ENCODE measurements at regions not wholly inside any gene's neighbourhood (a gene's known extent, or its start where the extent isn't known, plus 50 kb on each side); places are given as distances from the start of the nearest gene placed in this dataset.
"Not testable (repeated sequence)": the region's sequence is repeated elsewhere in the genome, so short reads cannot be mapped to it uniquely, and the experiment has no call there.

GRCh38 chr12:72723732-72724131, 451.6 kb downstream of the TRHDE start:
- no peak for DNase-seq

- no peak for DNase-seq
Observed at GRCh38 chr12:72729451-72730010, 457.4 kb downstream of the TRHDE start.

- no peak for DNase-seq
Observed at GRCh38 chr12:72734581-72734980, 462.4 kb downstream of the TRHDE start.

GRCh38 chr12:72738811-72739210, 466.6 kb downstream of the TRHDE start:
- DNase-seq, result no peak

- DNase-seq, result no peak
Observed at GRCh38 chr12:72740064-72740463, 467.9 kb downstream of the TRHDE start.

- DNase-seq, result no peak
Observed at GRCh38 chr12:72742568-72742967, 470.4 kb downstream of the TRHDE start.

GRCh38 chr12:72746048-72746447, 473.9 kb downstream of the TRHDE start:
- no peak for DNase-seq

GRCh38 chr12:72747111-72747849, 475.1 kb downstream of the TRHDE start:
- DNase-seq, result no peak

GRCh38 chr12:72748971-72749370, 476.8 kb downstream of the TRHDE start:
- DNase-seq, result no peak

GRCh38 chr12:72753571-72753970, 481.4 kb downstream of the TRHDE start:
- DNase-seq, result no peak

- not testable (repeated sequence) for DNase-seq
Observed at GRCh38 chr12:72754026-72754425, 481.9 kb downstream of the TRHDE start.

GRCh38 chr12:72766517-72766916, 494.3 kb downstream of the TRHDE start:
- DNase-seq, result no peak

GRCh38 chr12:72774023-72774422, 501.9 kb downstream of the TRHDE start:
- no peak for DNase-seq

GRCh38 chr12:72777806-72778205, 505.6 kb downstream of the TRHDE start:
- no peak for DNase-seq

- no peak for DNase-seq
Observed at GRCh38 chr12:72790273-72790672, 518.1 kb downstream of the TRHDE start.

GRCh38 chr12:72792889-72793288, 520.7 kb downstream of the TRHDE start:
- no peak for DNase-seq

GRCh38 chr12:72793796-72794195, 521.6 kb downstream of the TRHDE start:
- no peak for DNase-seq

GRCh38 chr12:72815421-72815820, 543.3 kb downstream of the TRHDE start:
- no peak for DNase-seq

- DNase-seq, result no peak
Observed at GRCh38 chr12:72828662-72829324, 556.6 kb downstream of the TRHDE start.

GRCh38 chr12:72829838-72830237, 557.7 kb downstream of the TRHDE start:
- no peak for DNase-seq

GRCh38 chr12:72832024-72832423, 559.9 kb downstream of the TRHDE start:
- DNase-seq, result no peak

- DNase-seq, result no peak
Observed at GRCh38 chr12:72836194-72836593, 564.0 kb downstream of the TRHDE start.

GRCh38 chr12:72839696-72840095, 567.5 kb downstream of the TRHDE start:
- DNase-seq, result no peak

GRCh38 chr12:72863671-72864070, 591.5 kb downstream of the TRHDE start:
- DNase-seq, result no peak

Data from NCI-H1092 treated with DMSO at 0.1 percent for 48 hours (cell line).